ENCODE measurements at regions not wholly inside any gene's neighbourhood (a gene's known extent, or its start where the extent isn't known, plus 50 kb on each side); places are given as distances from the start of the nearest gene placed in this dataset.

GRCh38 chr6:125432963-125433362 is 131.2 kb upstream of the HDDC2 start:
- Histone ChIP-seq H3K18ac (ENCODE audit: extremely low read depth, low read length) (no peak overlapping the region), H2AK5ac (ENCODE audit: low read depth, low read length) (no peak overlapping the region), H2BK20ac (ENCODE audit: low read length) (peak overlapping the region; percentile 2; the same call in 1 of the 2 replicates), H3K14ac (ENCODE audit: insufficient read length) (no peak overlapping the region), H2BK5ac (ENCODE audit: low read depth, low read length) (no peak overlapping the region), H3K79me1 (ENCODE audit: low read depth, low read length) (no peaks in the 10 kb centered on the region), H3K79me2 (ENCODE audit: control insufficient read depth in 1 of 2, insufficient read depth in 2 of 2, low read length in 2 of 2) (no peaks in the 10 kb centered on the region), H3K23ac (ENCODE audit: insufficient read length) (no peak overlapping the region), H3K4me2 (ENCODE audit: insufficient read depth in 1 of 2, low read depth in 2 of 2, low read length in 2 of 2) (no peak overlapping the region; a peak in 1 of 4 replicates), H3K4me3 (ENCODE audit: extremely low read depth in 1 of 4, insufficient read depth in 2 of 4, low read depth in 3 of 4, low read length in 4 of 4) (no peak overlapping the region), H3K4ac (replicated peaks; ENCODE audit: insufficient read length, low read depth, low read length) (peak overlapping the region; percentile 27), H4K20me1 (replicated peaks in 1 of 2; ENCODE audit: control insufficient read depth in 1 of 2, insufficient read depth in 2 of 2, low read length in 2 of 2) (no peaks in the 10 kb centered on the region), H3K9ac (replicated peaks in 1 of 4; ENCODE audit: extremely low read depth in 1 of 4, low read depth in 3 of 4, low read length in 3 of 4) (no peak overlapping the region), H4K8ac (ENCODE audit: extremely low read depth, insufficient read depth, low read length) (no peak overlapping the region), H2AFZ (ENCODE audit: low read length) (0 out of 2 replicates have a peak overlapping the region, but pooled peaks have one; percentile 57), H3K9me3 (ENCODE audit: insufficient read depth in 2 of 2, low read depth in 1 of 2, low read length in 1 of 2) (no peaks in the 10 kb centered on the region), H3K4me1 (replicated peaks in 1 of 4; ENCODE audit: control insufficient read depth in 3 of 4, insufficient read depth in 4 of 4, low read length in 3 of 4) (peaks cover 3 to 15% (median 10%) of the 10 kb centered on the region in 4 experiments; a peak in 4 of 7 replicates), H2BK15ac (ENCODE audit: low read length) (no peak overlapping the region), H3K27ac (ENCODE audit: low read depth, low read length) (no peak overlapping the region), H2BK120ac (replicated peaks; ENCODE audit: low read depth, low read length) (peak overlapping the region; percentile 44), H4K5ac (ENCODE audit: insufficient read length, low read depth, low read length) (no peak overlapping the region), H3K36me3 (ENCODE audit: control insufficient read depth in 2 of 4, insufficient read depth in 4 of 4, low read length in 3 of 4) (no peaks in the 10 kb centered on the region), H3K56ac (replicated peaks; ENCODE audit: insufficient read length, low read depth, low read length) (no peak overlapping the region), H3K23me2 (ENCODE audit: low read depth, low read length) (no peaks in the 10 kb centered on the region), H3K27me3 (replicated peaks in 1 of 4; ENCODE audit: control insufficient read depth in 3 of 4, extremely low read depth in 1 of 4, insufficient read depth in 3 of 4, low read length in 3 of 4) (no peaks in the 10 kb centered on the region), H2BK12ac (ENCODE audit: low read depth, low read length) (peak overlapping the region; percentile 53; the same call in 1 of the 2 replicates), H4K91ac (replicated peaks; ENCODE audit: insufficient read length, low read length) (peak overlapping the region; percentile 45)
- DNase-seq (ENCODE audit: low read depth in 1 of 2, low spot score in 2 of 2) = no peak
- WGBS, 2 experiments (ENCODE audit: extremely low coverage in 1 of 2, insufficient coverage in 1 of 2, insufficient read length in 1 of 2, insufficient replicate concordance in 2 of 2, low coverage in 1 of 2, low lambda C conversion rate in 2 of 2, missing lambda C conversion rate in 1 of 2) = 77% methylated on average over 5 of the region's 5 CpGs; no CpG with 5 or more reads in 1 of the 2 experiments
- FAIRE-seq = no peak
- ChIA-PET CTCF (ENCODE audit: partially characterized antibody) (interaction anchor here (1.3 kb wide), 1 partner anchor 9 kb away, joined by 3 read pairs; no protein-coding TSS in a partner anchor), POLR2A (ENCODE audit: partially characterized antibody) (no interaction called here)
- TF ChIP-seq JUND (IDR thresholded peaks at IDR 0.05; ENCODE audit: low read length) = no peak
- no peak for TF ChIP-seq RFX5 (IDR thresholded peaks at IDR 0.05; ENCODE audit: borderline replicate concordance, low read depth, low read length)
- TF ChIP-seq BACH1 (IDR thresholded peaks at IDR 0.05; ENCODE audit: low read length) = no peak
- TF ChIP-seq SIRT6 (IDR thresholded peaks at IDR 0.05; ENCODE audit: low read length) = no peak
- no peak for TF ChIP-seq HDAC6 (IDR thresholded peaks at IDR 0.05; ENCODE audit: low read depth, low read length)
- TF ChIP-seq RAD21 (IDR thresholded peaks at IDR 0.05 in 1 of 2, conservative IDR thresholded peaks at IDR 0.05 in 1 of 2; ENCODE audit: low read depth in 2 of 2, low read length in 2 of 2) = no peak
- no peak for TF ChIP-seq USF2 (IDR thresholded peaks at IDR 0.05; ENCODE audit: low read length)

Data from H1 (cell line).